ENCODE measurements at regions not wholly inside any gene's neighbourhood (a gene's known extent, or its start where the extent isn't known, plus 50 kb on each side); places are given as distances from the start of the nearest gene placed in this dataset.

GRCh38 chr12:89059056-89059455 lies 293.2 kb downstream of the DUSP6 start:
- TF ChIP-seq GATA2 (IDR thresholded peaks at IDR 0.05; ENCODE audit: low read depth, low read length) (no peak), GATA3 (IDR thresholded peaks at IDR 0.05; ENCODE audit: low read depth, low read length) (no peak)

GRCh38 chr12:89058402-89058801 lies 293.9 kb downstream of the DUSP6 start:
- no peak for TF ChIP-seq GATA2 (IDR thresholded peaks at IDR 0.05; ENCODE audit: low read depth, low read length)
- TF ChIP-seq GATA3 (IDR thresholded peaks at IDR 0.05; ENCODE audit: low read depth, low read length) = no peak

- no peak for TF ChIP-seq GATA3 (IDR thresholded peaks at IDR 0.05; ENCODE audit: low read depth, low read length)
- no peak for TF ChIP-seq GATA2 (IDR thresholded peaks at IDR 0.05; ENCODE audit: low read depth, low read length)
Observed at GRCh38 chr12:89051065-89051677, 301.1 kb downstream of the DUSP6 start.

GRCh38 chr12:89047856-89048418 lies 304.4 kb downstream of the DUSP6 start:
- no peak for TF ChIP-seq GATA2 (IDR thresholded peaks at IDR 0.05; ENCODE audit: low read depth, low read length)
- no peak for TF ChIP-seq GATA3 (IDR thresholded peaks at IDR 0.05; ENCODE audit: low read depth, low read length)

GRCh38 chr12:89041078-89041477 lies 311.2 kb downstream of the DUSP6 start:
- TF ChIP-seq GATA2 (IDR thresholded peaks at IDR 0.05; ENCODE audit: low read depth, low read length) (no peak), GATA3 (IDR thresholded peaks at IDR 0.05; ENCODE audit: low read depth, low read length) (no peak)

GRCh38 chr12:89040146-89040964 lies 311.9 kb downstream of the DUSP6 start:
- TF ChIP-seq GATA2 (IDR thresholded peaks at IDR 0.05; ENCODE audit: low read depth, low read length) = no peak
- no peak for TF ChIP-seq GATA3 (IDR thresholded peaks at IDR 0.05; ENCODE audit: low read depth, low read length)

- TF ChIP-seq GATA2 (IDR thresholded peaks at IDR 0.05; ENCODE audit: low read depth, low read length) (no peak), GATA3 (IDR thresholded peaks at IDR 0.05; ENCODE audit: low read depth, low read length) (no peak)
Observed at GRCh38 chr12:89038831-89039512, 313.3 kb downstream of the DUSP6 start.

GRCh38 chr12:89033062-89033461 lies 319.2 kb downstream of the DUSP6 start:
- TF ChIP-seq GATA2 (IDR thresholded peaks at IDR 0.05; ENCODE audit: low read depth, low read length) (no peak), GATA3 (IDR thresholded peaks at IDR 0.05; ENCODE audit: low read depth, low read length) (no peak)

- no peak for TF ChIP-seq GATA3 (IDR thresholded peaks at IDR 0.05; ENCODE audit: low read depth, low read length)
- no peak for TF ChIP-seq GATA2 (IDR thresholded peaks at IDR 0.05; ENCODE audit: low read depth, low read length)
Observed at GRCh38 chr12:89029961-89030360, 322.3 kb downstream of the DUSP6 start.

GRCh38 chr12:89024580-89024979 lies 327.7 kb downstream of the DUSP6 start:
- no peak for TF ChIP-seq GATA3 (IDR thresholded peaks at IDR 0.05; ENCODE audit: low read depth, low read length)
- TF ChIP-seq GATA2 (IDR thresholded peaks at IDR 0.05; ENCODE audit: low read depth, low read length) = no peak

GRCh38 chr12:89023936-89024335 lies 328.4 kb downstream of the DUSP6 start:
- no peak for TF ChIP-seq GATA2 (IDR thresholded peaks at IDR 0.05; ENCODE audit: low read depth, low read length)
- TF ChIP-seq GATA3 (IDR thresholded peaks at IDR 0.05; ENCODE audit: low read depth, low read length) = no peak

GRCh38 chr12:89020689-89021088 lies 331.6 kb downstream of the DUSP6 start:
- no peak for TF ChIP-seq GATA2 (IDR thresholded peaks at IDR 0.05; ENCODE audit: low read depth, low read length)
- TF ChIP-seq GATA3 (IDR thresholded peaks at IDR 0.05; ENCODE audit: low read depth, low read length) = no peak

- no peak for TF ChIP-seq GATA3 (IDR thresholded peaks at IDR 0.05; ENCODE audit: low read depth, low read length)
- no peak for TF ChIP-seq GATA2 (IDR thresholded peaks at IDR 0.05; ENCODE audit: low read depth, low read length)
Observed at GRCh38 chr12:89020121-89020480, 332.2 kb downstream of the DUSP6 start.

- TF ChIP-seq GATA2 (IDR thresholded peaks at IDR 0.05; ENCODE audit: low read depth, low read length) (no peak), GATA3 (IDR thresholded peaks at IDR 0.05; ENCODE audit: low read depth, low read length) (no peak)
Observed at GRCh38 chr12:89019439-89020120, 332.7 kb downstream of the DUSP6 start.
